Lower leg skin (tissue), 3 donors: ENCODE measurements at regions not wholly inside any gene's neighbourhood (a gene's known extent, or its start where the extent isn't known, plus 50 kb on each side); places are given as distances from the start of the nearest gene placed in this dataset.

Source experiments
- CTCF ChIP-seq, 3 donors: fragments of 450-650 bp; IDR thresholded peaks; one replicate each; pipeline ENCODE4 v1.5.1; 2016; ENCODE audit warnings: antibody characterized with exemption in 3 of 3, mild to moderate bottlenecking in 3 of 3, moderate library complexity in 2 of 3
- POLR2A ChIP-seq, 2 donors: fragments of 450-650 bp; IDR thresholded peaks; one replicate each; pipeline ENCODE4 v1.6.1; 2016 to 2017; ENCODE audit warnings: antibody characterized with exemption in 2 of 2, mild to moderate bottlenecking in 1 of 2, moderate library complexity in 1 of 2

- no peak for TF ChIP-seq CTCF (IDR thresholded peaks at IDR 0.05)
- no peak for TF ChIP-seq POLR2A (IDR thresholded peaks at IDR 0.05)
Measured at GRCh38 chr4:18638031-18638430, 616.5 kb upstream of the LCORL start.
